ENCODE measurements at regions not wholly inside any gene's neighbourhood (a gene's known extent, or its start where the extent isn't known, plus 50 kb on each side); places are given as distances from the start of the nearest gene placed in this dataset.

- no peaks in the 10 kb centered on the region for H3K9me2 ChIP-seq (replicated peaks; ENCODE audit: insufficient read depth, low read length)
- H3K36me3 ChIP-seq (ENCODE audit: low read length), result no peaks in the 10 kb centered on the region
- no peak overlapping the region for H2AFZ ChIP-seq (ENCODE audit: low read depth, low read length, severe bottlenecking)
- TF ChIP-seq EZH2phosphoT487 (conservative IDR thresholded peaks at IDR 0.05; ENCODE audit: low read length), result no peak
- TF ChIP-seq CTCF (IDR thresholded peaks at IDR 0.05; ENCODE audit: insufficient read depth, low read length, poor library complexity, severe bottlenecking), result no peak
- no peaks in the 10 kb centered on the region for H3K27me3 ChIP-seq (ENCODE audit: low read length)
- H3K4me2 ChIP-seq (ENCODE audit: low read depth, low read length, poor library complexity, severe bottlenecking), result no peak overlapping the region
- no peak overlapping the region for H3K9ac ChIP-seq (ENCODE audit: low read length)
- no peak overlapping the region for H3K4me3 ChIP-seq (ENCODE audit: insufficient read depth, low read length, poor library complexity, severe bottlenecking)
- H3F3A ChIP-seq (ENCODE audit: insufficient read depth), result no peaks in the 10 kb centered on the region
- H3K9me3 ChIP-seq (ENCODE audit: insufficient read depth, low read length), result no peaks in the 10 kb centered on the region
- no peaks in the 10 kb centered on the region for H3K79me2 ChIP-seq (ENCODE audit: insufficient read depth, low read length)
- H3K27ac ChIP-seq (ENCODE audit: low read depth, low read length), result no peak overlapping the region
- H4K20me1 ChIP-seq (ENCODE audit: low read depth, low read length), result no peaks in the 10 kb centered on the region
These were observed 299.9 kb downstream of the FZD1 start for GRCh38 chr7:91564101-91564500.

GRCh38 chr7:91564541-91564940, 300.3 kb downstream of the FZD1 start:
- no peaks in the 10 kb centered on the region for H3K9me2 ChIP-seq (replicated peaks; ENCODE audit: insufficient read depth, low read length)
- no peaks in the 10 kb centered on the region for H3K79me2 ChIP-seq (ENCODE audit: insufficient read depth, low read length)
- no peak overlapping the region for H3K4me3 ChIP-seq (ENCODE audit: insufficient read depth, low read length, poor library complexity, severe bottlenecking)
- H3F3A ChIP-seq (ENCODE audit: insufficient read depth), result no peaks in the 10 kb centered on the region
- no peaks in the 10 kb centered on the region for H3K36me3 ChIP-seq (ENCODE audit: low read length)
- H4K20me1 ChIP-seq (ENCODE audit: low read depth, low read length), result no peaks in the 10 kb centered on the region
- no peak overlapping the region for H3K9ac ChIP-seq (ENCODE audit: low read length)
- H3K27me3 ChIP-seq (ENCODE audit: low read length), result no peaks in the 10 kb centered on the region
- no peaks in the 10 kb centered on the region for H3K9me3 ChIP-seq (ENCODE audit: insufficient read depth, low read length)
- no peak overlapping the region for H3K4me2 ChIP-seq (ENCODE audit: low read depth, low read length, poor library complexity, severe bottlenecking)
- no peak overlapping the region for H2AFZ ChIP-seq (ENCODE audit: low read depth, low read length, severe bottlenecking)
- TF ChIP-seq EZH2phosphoT487 (conservative IDR thresholded peaks at IDR 0.05; ENCODE audit: low read length), result no peak
- TF ChIP-seq CTCF (IDR thresholded peaks at IDR 0.05; ENCODE audit: insufficient read depth, low read length, poor library complexity, severe bottlenecking), result no peak
- no peak overlapping the region for H3K27ac ChIP-seq (ENCODE audit: low read depth, low read length)

- Histone ChIP-seq H3K9me2 (replicated peaks; ENCODE audit: insufficient read depth, low read length) (no peaks in the 10 kb centered on the region), H4K20me1 (ENCODE audit: low read depth, low read length) (no peaks in the 10 kb centered on the region), H2AFZ (ENCODE audit: low read depth, low read length, severe bottlenecking) (no peak overlapping the region), H3K9ac (ENCODE audit: low read length) (no peak overlapping the region), H3F3A (ENCODE audit: insufficient read depth) (no peaks in the 10 kb centered on the region), H3K4me2 (ENCODE audit: low read depth, low read length, poor library complexity, severe bottlenecking) (no peak overlapping the region), H3K4me3 (ENCODE audit: insufficient read depth, low read length, poor library complexity, severe bottlenecking) (no peak overlapping the region), H3K27ac (ENCODE audit: low read depth, low read length) (no peak overlapping the region), H3K79me2 (ENCODE audit: insufficient read depth, low read length) (no peaks in the 10 kb centered on the region), H3K27me3 (ENCODE audit: low read length) (no peaks in the 10 kb centered on the region), H3K36me3 (ENCODE audit: low read length) (no peaks in the 10 kb centered on the region), H3K9me3 (ENCODE audit: insufficient read depth, low read length) (no peaks in the 10 kb centered on the region)
- TF ChIP-seq CTCF (IDR thresholded peaks at IDR 0.05; ENCODE audit: insufficient read depth, low read length, poor library complexity, severe bottlenecking) (no peak), EZH2phosphoT487 (conservative IDR thresholded peaks at IDR 0.05; ENCODE audit: low read length) (no peak)
These were observed 301.5 kb downstream of the FZD1 start for GRCh38 chr7:91565499-91566401.

Data from SU-DHL-6 (cell line).